ENCODE measurements at regions not wholly inside any gene's neighbourhood (a gene's known extent, or its start where the extent isn't known, plus 50 kb on each side); places are given as distances from the start of the nearest gene placed in this dataset.

DNA sequence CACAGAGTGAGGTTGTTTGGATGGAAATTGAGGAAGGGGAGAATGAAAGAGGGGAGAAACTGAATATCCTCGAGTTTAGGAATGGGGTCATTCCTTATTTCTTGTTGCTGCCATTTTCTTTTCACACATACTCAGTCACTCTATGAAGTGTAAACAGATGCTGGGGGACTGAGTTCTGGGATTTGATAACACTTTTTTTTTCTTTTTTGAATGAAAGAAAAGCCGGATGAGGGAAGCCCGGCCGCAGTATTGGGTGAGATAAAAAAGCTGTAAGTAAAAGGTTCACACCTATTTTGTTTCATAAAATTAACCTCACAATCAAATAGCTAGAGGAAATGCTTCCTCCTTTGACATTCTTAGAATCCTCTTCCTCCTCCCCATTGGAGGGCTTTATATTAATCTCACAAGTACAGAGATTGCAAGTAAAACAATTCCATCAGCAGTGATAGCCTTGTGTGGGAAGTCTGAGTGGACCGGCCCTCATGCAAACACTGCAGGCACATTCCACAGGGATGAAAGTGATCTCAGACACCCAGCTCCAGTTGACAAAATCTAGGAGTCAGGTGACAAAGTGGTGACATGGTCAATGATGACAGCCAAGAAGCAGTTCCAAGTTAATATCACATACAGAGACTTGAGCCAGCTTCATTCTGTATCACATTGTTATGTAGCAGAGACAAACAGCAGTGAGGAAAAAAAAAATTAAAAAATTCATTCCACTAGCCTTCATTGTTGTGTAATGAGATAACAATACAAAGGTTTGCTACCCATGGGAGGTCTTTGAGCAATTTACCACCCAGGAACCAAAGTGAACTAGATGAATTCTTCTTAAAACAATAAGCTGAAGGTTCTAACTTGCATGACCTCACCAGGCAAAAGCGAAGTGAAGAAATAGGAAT is 391.1 kb upstream of the HSF2 start:
- 30% methylated on average over 6 of the region's 6 CpGs for WGBS
- H3K9ac ChIP-seq (ENCODE audit: low read depth in 1 of 2, low read length in 2 of 2) = no peak overlapping the region
- no peaks in the 10 kb centered on the region for H3K36me3 ChIP-seq (ENCODE audit: control insufficient read depth in 4 of 4, insufficient read depth in 3 of 4, low read depth in 1 of 4, low read length in 3 of 4)
- DNase-seq (ENCODE audit: low spot score) = no peak
- H3K4me3 ChIP-seq (ENCODE audit: low read depth in 1 of 3, low read length in 3 of 3) = no peak overlapping the region
- TF ChIP-seq RAD21 (IDR thresholded peaks at IDR 0.05) (no peak), SP1 (IDR thresholded peaks at IDR 0.05) (no peak), RXRA (IDR thresholded peaks at IDR 0.05) (no peak)
- TF ChIP-seq, protein P1, sequence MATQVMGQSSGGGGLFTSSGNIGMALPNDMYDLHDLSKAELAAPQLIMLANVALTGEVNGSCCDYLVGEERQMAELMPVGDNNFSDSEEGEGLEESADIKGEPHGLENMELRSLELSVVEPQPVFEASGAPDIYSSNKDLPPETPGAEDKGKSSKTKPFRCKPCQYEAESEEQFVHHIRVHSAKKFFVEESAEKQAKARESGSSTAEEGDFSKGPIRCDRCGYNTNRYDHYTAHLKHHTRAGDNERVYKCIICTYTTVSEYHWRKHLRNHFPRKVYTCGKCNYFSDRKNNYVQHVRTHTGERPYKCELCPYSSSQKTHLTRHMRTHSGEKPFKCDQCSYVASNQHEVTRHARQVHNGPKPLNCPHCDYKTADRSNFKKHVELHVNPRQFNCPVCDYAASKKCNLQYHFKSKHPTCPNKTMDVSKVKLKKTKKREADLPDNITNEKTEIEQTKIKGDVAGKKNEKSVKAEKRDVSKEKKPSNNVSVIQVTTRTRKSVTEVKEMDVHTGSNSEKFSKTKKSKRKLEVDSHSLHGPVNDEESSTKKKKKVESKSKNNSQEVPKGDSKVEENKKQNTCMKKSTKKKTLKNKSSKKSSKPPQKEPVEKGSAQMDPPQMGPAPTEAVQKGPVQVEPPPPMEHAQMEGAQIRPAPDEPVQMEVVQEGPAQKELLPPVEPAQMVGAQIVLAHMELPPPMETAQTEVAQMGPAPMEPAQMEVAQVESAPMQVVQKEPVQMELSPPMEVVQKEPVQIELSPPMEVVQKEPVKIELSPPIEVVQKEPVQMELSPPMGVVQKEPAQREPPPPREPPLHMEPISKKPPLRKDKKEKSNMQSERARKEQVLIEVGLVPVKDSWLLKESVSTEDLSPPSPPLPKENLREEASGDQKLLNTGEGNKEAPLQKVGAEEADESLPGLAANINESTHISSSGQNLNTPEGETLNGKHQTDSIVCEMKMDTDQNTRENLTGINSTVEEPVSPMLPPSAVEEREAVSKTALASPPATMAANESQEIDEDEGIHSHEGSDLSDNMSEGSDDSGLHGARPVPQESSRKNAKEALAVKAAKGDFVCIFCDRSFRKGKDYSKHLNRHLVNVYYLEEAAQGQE (IDR thresholded peaks at IDR 0.05) = no peak
- TF ChIP-seq, protein P2, sequence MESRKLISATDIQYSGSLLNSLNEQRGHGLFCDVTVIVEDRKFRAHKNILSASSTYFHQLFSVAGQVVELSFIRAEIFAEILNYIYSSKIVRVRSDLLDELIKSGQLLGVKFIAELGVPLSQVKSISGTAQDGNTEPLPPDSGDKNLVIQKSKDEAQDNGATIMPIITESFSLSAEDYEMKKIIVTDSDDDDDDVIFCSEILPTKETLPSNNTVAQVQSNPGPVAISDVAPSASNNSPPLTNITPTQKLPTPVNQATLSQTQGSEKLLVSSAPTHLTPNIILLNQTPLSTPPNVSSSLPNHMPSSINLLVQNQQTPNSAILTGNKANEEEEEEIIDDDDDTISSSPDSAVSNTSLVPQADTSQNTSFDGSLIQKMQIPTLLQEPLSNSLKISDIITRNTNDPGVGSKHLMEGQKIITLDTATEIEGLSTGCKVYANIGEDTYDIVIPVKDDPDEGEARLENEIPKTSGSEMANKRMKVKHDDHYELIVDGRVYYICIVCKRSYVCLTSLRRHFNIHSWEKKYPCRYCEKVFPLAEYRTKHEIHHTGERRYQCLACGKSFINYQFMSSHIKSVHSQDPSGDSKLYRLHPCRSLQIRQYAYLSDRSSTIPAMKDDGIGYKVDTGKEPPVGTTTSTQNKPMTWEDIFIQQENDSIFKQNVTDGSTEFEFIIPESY (IDR thresholded peaks at IDR 0.05) = no peak
- no peaks in the 10 kb centered on the region for H3K4me1 ChIP-seq (ENCODE audit: control insufficient read depth in 4 of 4, insufficient read depth in 4 of 4, low read length in 3 of 4)
- no peaks in the 10 kb centered on the region for H3K9me3 ChIP-seq (ENCODE audit: control insufficient read depth in 4 of 4, low read length in 3 of 4)
- H3K27ac ChIP-seq (ENCODE audit: low read depth in 1 of 2, low read length in 2 of 2) = no peak overlapping the region
- H3K27me3 ChIP-seq (ENCODE audit: control insufficient read depth in 4 of 4, insufficient read depth in 4 of 4, low read length in 3 of 4) = peaks cover 0 to 3% (median 0%) of the 10 kb centered on the region in 4 donors

DNA sequence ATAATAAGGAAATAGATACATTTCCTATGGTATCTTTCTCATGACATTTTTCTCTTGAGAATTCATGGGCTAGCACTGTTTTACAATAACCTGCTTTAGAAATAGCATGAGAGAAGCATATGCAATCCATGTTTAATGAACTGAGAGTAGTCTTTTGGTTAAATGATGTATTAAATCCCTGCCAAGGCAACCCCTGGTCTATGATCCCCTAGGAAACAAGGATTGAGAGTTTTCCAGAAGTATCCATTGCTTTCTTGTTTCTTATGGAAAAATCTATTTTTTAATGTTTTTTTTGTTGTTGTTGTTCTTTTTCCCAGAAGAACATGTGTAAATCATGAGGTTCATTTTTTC is 390.5 kb upstream of the HSF2 start:
- Histone ChIP-seq H3K27ac (ENCODE audit: low read depth in 1 of 2, low read length in 2 of 2) (no peak overlapping the region), H3K9ac (ENCODE audit: low read depth in 1 of 2, low read length in 2 of 2) (no peak overlapping the region)
- DNase-seq (ENCODE audit: low spot score) = no peak

More for the DNA sequence above, 390.5 kb upstream of the HSF2 start:
- TF ChIP-seq RAD21 (IDR thresholded peaks at IDR 0.05) (no peak), NR2F2 (IDR thresholded peaks at IDR 0.05) (no peak), EGR1 (IDR thresholded peaks at IDR 0.05; ENCODE audit: low read depth in 2 of 2) (no peak), GABPA (IDR thresholded peaks at IDR 0.05 in 1 of 2, conservative IDR thresholded peaks at IDR 0.05 in 1 of 2) (no peak), JUND (IDR thresholded peaks at IDR 0.05) (no peak), SP1 (IDR thresholded peaks at IDR 0.05) (no peak), HNF4A (conservative IDR thresholded peaks at IDR 0.05) (no peak)
- TF ChIP-seq, protein P3, sequence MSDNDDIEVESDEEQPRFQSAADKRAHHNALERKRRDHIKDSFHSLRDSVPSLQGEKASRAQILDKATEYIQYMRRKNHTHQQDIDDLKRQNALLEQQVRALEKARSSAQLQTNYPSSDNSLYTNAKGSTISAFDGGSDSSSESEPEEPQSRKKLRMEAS (IDR thresholded peaks at IDR 0.05) = no peak
- TF ChIP-seq, protein P4, sequence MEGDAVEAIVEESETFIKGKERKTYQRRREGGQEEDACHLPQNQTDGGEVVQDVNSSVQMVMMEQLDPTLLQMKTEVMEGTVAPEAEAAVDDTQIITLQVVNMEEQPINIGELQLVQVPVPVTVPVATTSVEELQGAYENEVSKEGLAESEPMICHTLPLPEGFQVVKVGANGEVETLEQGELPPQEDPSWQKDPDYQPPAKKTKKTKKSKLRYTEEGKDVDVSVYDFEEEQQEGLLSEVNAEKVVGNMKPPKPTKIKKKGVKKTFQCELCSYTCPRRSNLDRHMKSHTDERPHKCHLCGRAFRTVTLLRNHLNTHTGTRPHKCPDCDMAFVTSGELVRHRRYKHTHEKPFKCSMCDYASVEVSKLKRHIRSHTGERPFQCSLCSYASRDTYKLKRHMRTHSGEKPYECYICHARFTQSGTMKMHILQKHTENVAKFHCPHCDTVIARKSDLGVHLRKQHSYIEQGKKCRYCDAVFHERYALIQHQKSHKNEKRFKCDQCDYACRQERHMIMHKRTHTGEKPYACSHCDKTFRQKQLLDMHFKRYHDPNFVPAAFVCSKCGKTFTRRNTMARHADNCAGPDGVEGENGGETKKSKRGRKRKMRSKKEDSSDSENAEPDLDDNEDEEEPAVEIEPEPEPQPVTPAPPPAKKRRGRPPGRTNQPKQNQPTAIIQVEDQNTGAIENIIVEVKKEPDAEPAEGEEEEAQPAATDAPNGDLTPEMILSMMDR (IDR thresholded peaks at IDR 0.05; ENCODE audit: low read depth, low read length, missing input control) = no peak
- TF ChIP-seq, protein P2 (IDR thresholded peaks at IDR 0.05) = no peak
- Histone ChIP-seq H3K4me1 (ENCODE audit: control insufficient read depth in 4 of 4, insufficient read depth in 4 of 4, low read length in 3 of 4) (no peaks in the 10 kb centered on the region), H3K9me3 (ENCODE audit: control insufficient read depth in 4 of 4, low read length in 3 of 4) (no peaks in the 10 kb centered on the region), H3K27me3 (ENCODE audit: control insufficient read depth in 4 of 4, insufficient read depth in 4 of 4, low read length in 3 of 4) (peaks cover 0 to 3% (median 0%) of the 10 kb centered on the region in 4 donors), H3K36me3 (ENCODE audit: control insufficient read depth in 4 of 4, insufficient read depth in 3 of 4, low read depth in 1 of 4, low read length in 3 of 4) (no peaks in the 10 kb centered on the region), H3K4me3 (ENCODE audit: low read depth in 1 of 3, low read length in 3 of 3) (no peak overlapping the region)

Data from liver (tissue), 8 donors.